ENCODE measurements at regions not wholly inside any gene's neighbourhood (a gene's known extent, or its start where the extent isn't known, plus 50 kb on each side); places are given as distances from the start of the nearest gene placed in this dataset.

DNA sequence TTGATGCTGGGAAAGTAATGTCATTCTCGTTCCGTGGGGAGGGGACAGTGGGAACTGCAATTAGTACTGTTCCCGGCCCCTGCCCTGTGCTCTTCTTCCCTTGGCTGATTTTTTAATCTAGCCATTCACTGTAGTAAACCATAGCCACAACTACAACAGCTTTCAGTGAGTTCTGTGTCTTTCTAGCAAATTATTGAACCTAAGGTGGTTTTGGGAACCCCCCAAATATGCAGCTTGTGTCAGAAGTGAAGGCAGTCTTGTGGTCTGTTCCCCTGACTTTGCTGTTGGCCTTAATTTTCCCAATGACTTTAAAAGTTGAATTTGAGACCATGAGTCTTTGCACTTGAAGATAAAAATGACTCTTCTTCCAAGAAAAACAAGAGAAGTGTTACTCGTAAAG, 114.3 kb upstream of the ETV6 start:
- intact Hi-C loops (cut with micrococcal nuclease) (no loop called here), in situ Hi-C loops (cut with MboI) (no loop called here)
- Histone ChIP-seq H3K79me2 (ENCODE audit: control insufficient read depth, insufficient read depth, low read length) (no peaks in the 10 kb centered on the region), H3K4me1 (replicated peaks in 1 of 2; ENCODE audit: control insufficient read depth in 2 of 2, insufficient read depth in 2 of 2, low read length in 2 of 2) (no peaks in the 10 kb centered on the region), H3K27me3 (ENCODE audit: control insufficient read depth in 2 of 2, insufficient read depth in 2 of 2, low read length in 2 of 2) (peaks cover 0 to 9% of the 10 kb centered on the region in 2 experiments; a peak in 2 of 5 replicates), H3K4me2 (ENCODE audit: insufficient read depth, low read length) (no peak overlapping the region), H3K9me1 (ENCODE audit: control insufficient read depth, insufficient read depth, low read length) (no peaks in the 10 kb centered on the region), H3K9me3 (replicated peaks; ENCODE audit: control insufficient read depth, insufficient read depth, low read depth, low read length) (no peaks in the 10 kb centered on the region), H4K20me1 (replicated peaks; ENCODE audit: control insufficient read depth, insufficient read depth, low read length) (no peaks in the 10 kb centered on the region), H2AFZ (ENCODE audit: low read depth, low read length) (no peak overlapping the region), H3K36me3 (ENCODE audit: control insufficient read depth, insufficient read depth, low read length) (no peaks in the 10 kb centered on the region), H3K4me3 (no peak overlapping the region), H3K9ac (ENCODE audit: insufficient read depth in 1 of 2, low read depth in 2 of 2, low read length in 2 of 2) (no peak overlapping the region), H3K27ac (ENCODE audit: extremely low read depth, low read depth, low read length) (no peak overlapping the region)
- BruUV-seq (replicated peaks), result no TSS peak
- WGBS (ENCODE audit: insufficient coverage, low coverage, missing lambda C conversion rate), result 0% methylated on average over 4 of the region's 4 CpGs
- no peak for DNase-seq (ENCODE audit: extremely low read depth in 1 of 4, low spot score in 3 of 4)
- ChIA-PET POLR2A (no interaction called here), CTCF (ENCODE audit: low intra/inter-chr PET ratio) (no interaction called here)
- no peak for TF ChIP-seq ZNF639 (CRISPR knock-in tag; conservative IDR thresholded peaks at IDR 0.05 in 1 of 2, IDR thresholded peaks at IDR 0.05 in 1 of 2)
- TF ChIP-seq ZNF79 (CRISPR knock-in tag; IDR thresholded peaks at IDR 0.05; ENCODE audit: low read depth), result no peak
- TF ChIP-seq HLTF (IDR thresholded peaks at IDR 0.05), result no peak
- TF ChIP-seq SMARCB1 (IDR thresholded peaks at IDR 0.05; ENCODE audit: insufficient read length, low read depth), result no peak
- no peak for TF ChIP-seq PURB (CRISPR knock-in tag; IDR thresholded peaks at IDR 0.05; ENCODE audit: low read depth)
- no peak for TF ChIP-seq CHD2 (IDR thresholded peaks at IDR 0.05; ENCODE audit: low read depth, low read length)
- TF ChIP-seq LARP7 (IDR thresholded peaks at IDR 0.05), result no peak
- no peak for FAIRE-seq
- no peak for ATAC-seq

Measured in K562 (cell line).